HepG2 (cell line): ENCODE measurements at regions not wholly inside any gene's neighbourhood (a gene's known extent, or its start where the extent isn't known, plus 50 kb on each side); places are given as distances from the start of the nearest gene placed in this dataset.

Experiments used
- ATAC-seq: fragments of 200-7000 bp; cut with Tn5 transposase; 3 replicates; pipeline ENCODE4 v1.9.1; 2020; ENCODE audit warnings: mild to moderate bottlenecking, moderate library complexity
- BruUV-seq: library from RNA; stranded (reverse); fragments of 400-500 nt; replicated peaks from 2 replicates; lab custom pipeline; 2021; lab: Mats Ljungman, UMichigan
- CTCF ChIA-PET: fragments of 300-600 bp; formaldehyde crosslinking; extraction: SDS; loops from one replicate; lab custom pipeline; 2021; ENCODE audit warnings: low total read pairs, inconsistent platforms, low intra/inter-chr PET ratio; lab: Yijun Ruan, JAX
- POLR2A ChIA-PET: fragments of 350-600 bp; sonication (Branson Sonifier 250); formaldehyde crosslinking; loops from one replicate; lab custom pipeline; 2020; ENCODE audit warnings: antibody characterized with exemption, inconsistent platforms; lab: Yijun Ruan, JAX
- DNase-seq: peaks from one replicate; pipeline ENCODE4 v3.0.0-alpha.2; 2015; ENCODE audit warnings: low spot score
- FAIRE-seq: peaks from 3 replicates; lab custom pipeline; 2011; peaks lifted over from hg19 to GRCh38; lab: Jason Lieb, UNC
- H2AFZ ChIP-seq: one replicate; pipeline ENCODE4 v1.6.1; 2011; ENCODE audit warnings: low read length, inconsistent platforms
- H3K27ac ChIP-seq: fragments of 300-600 bp; 3 replicates; pipeline ENCODE4 v1.8.0; 2011; ENCODE audit warnings: mixed run types, mild to moderate bottlenecking, mixed read lengths, low read length, inconsistent platforms; ENCODE audit not compliant: insufficient read depth; ENCODE audit errors: extremely low read length
- H3K27me3 ChIP-seq, 2 experiments: fragments of 200-600 bp in 1 of 2; 2 replicates in 1 of 2; 3 replicates in 1 of 2; pipeline versions ENCODE4 v1.6.0 to v1.8.0; 2011; ENCODE audit warnings: low read length in 2 of 2, mild to moderate bottlenecking in 2 of 2, moderate library complexity in 2 of 2, inconsistent platforms in 1 of 2; ENCODE audit not compliant: insufficient read depth in 2 of 2, control insufficient read depth in 1 of 2
- H3K36me3 ChIP-seq, 2 experiments: fragments of 200-600 bp in 1 of 2; replicated peaks in 1 of 2; 2 replicates in 1 of 2; 3 replicates in 1 of 2; pipeline versions ENCODE4 v1.5.1 to v1.8.0; 2011; ENCODE audit warnings: low read length in 2 of 2, inconsistent platforms in 1 of 2; ENCODE audit not compliant: insufficient read depth in 2 of 2, control insufficient read depth in 1 of 2
- H3K4me1 ChIP-seq: 2 replicates; pipeline ENCODE4 v1.5.1; 2012; ENCODE audit warnings: low read length, inconsistent platforms; ENCODE audit not compliant: insufficient read depth
- H3K4me2 ChIP-seq: 2 replicates; pipeline ENCODE4 v1.6.0; 2011; ENCODE audit warnings: low read depth, low read length, inconsistent platforms
- H3K4me3 ChIP-seq, 3 experiments: fragments of 200-600 bp in 1 of 3; sonication (generic), shearing (Covaris generic) in 1 of 3; replicated peaks in 1 of 3; 2 replicates each; pipeline ENCODE4 v1.5.1; 2011 to 2016; ENCODE audit warnings: low read length in 3 of 3, inconsistent platforms in 2 of 3, low read depth in 2 of 3, mild to moderate bottlenecking in 2 of 3, control low read depth in 1 of 3, mixed read lengths in 1 of 3; ENCODE audit not compliant: insufficient read depth in 1 of 3
- H3K79me2 ChIP-seq: one replicate; pipeline ENCODE4 v1.6.1; 2011; ENCODE audit warnings: low read length, inconsistent platforms; ENCODE audit not compliant: insufficient read depth
- H3K9ac ChIP-seq: 2 replicates; pipeline ENCODE4 v1.6.0; 2011; ENCODE audit warnings: mild to moderate bottlenecking, low read depth, low read length, inconsistent platforms; ENCODE audit not compliant: insufficient read depth
- H3K9me3 ChIP-seq: 2 replicates; pipeline ENCODE4 v1.5.1; 2012; ENCODE audit warnings: mild to moderate bottlenecking, low read length
- H4K20me1 ChIP-seq: 2 replicates; pipeline ENCODE4 v1.6.0; 2011; ENCODE audit warnings: inconsistent platforms, mild to moderate bottlenecking, low read length, moderate library complexity; ENCODE audit not compliant: insufficient read depth
- DNMT3B ChIP-seq: conservative IDR thresholded peaks from 2 replicates; pipeline ENCODE4 v1.6.1; 2016; ENCODE audit warnings: missing biosample characterization, control low read depth
- E2F2 ChIP-seq: sonication (generic); formaldehyde crosslinking; IDR thresholded peaks from 2 replicates; pipeline ENCODE4 v1.4.0; 2020; ENCODE audit warnings: missing genetic modification reagents, borderline replicate concordance
- MAFF ChIP-seq: IDR thresholded peaks from 2 replicates; pipeline ENCODE4 v1.6.1; 2011; ENCODE audit warnings: low read depth, low read length, improper control_type of control experiment
- MAFK ChIP-seq, 2 experiments: IDR thresholded peaks in 1 of 2; conservative IDR thresholded peaks in 1 of 2; 2 replicates each; pipeline ENCODE4 v1.6.1; 2011; ENCODE audit warnings: improper control_type of control experiment in 2 of 2, low read length in 2 of 2
- NR2F2 ChIP-seq: IDR thresholded peaks from 2 replicates; pipeline ENCODE4 v1.6.1; 2012; ENCODE audit warnings: low read depth, inconsistent platforms, borderline replicate concordance
- SATB2 ChIP-seq: sonication (generic); formaldehyde crosslinking; IDR thresholded peaks from 2 replicates; pipeline ENCODE4 v1.5.0; 2020; ENCODE audit warnings: missing genetic modification reagents
- ZC3H13 ChIP-seq: sonication (generic); formaldehyde crosslinking; IDR thresholded peaks from 2 replicates; pipeline ENCODE4 v1.8.1; 2023; ENCODE audit warnings: mild to moderate bottlenecking, missing genetic modification reagents, moderate library complexity
- ZFAT ChIP-seq: sonication (generic); formaldehyde crosslinking; conservative IDR thresholded peaks from 2 replicates; pipeline ENCODE4 v1.8.1; 2023; ENCODE audit warnings: missing genetic modification reagents, inconsistent platforms
- ZNF34 ChIP-seq: sonication (generic); formaldehyde crosslinking; IDR thresholded peaks from 2 replicates; pipeline ENCODE4 v1.4.0; 2020; ENCODE audit warnings: mild to moderate bottlenecking, missing genetic modification reagents, borderline replicate concordance
- WGBS: methylation state at CpG from one replicate; pipeline ENCODE4 v1.1.6; 2017; ENCODE audit warnings: low lambda C conversion rate; 5-methylcytosine and 5-hydroxymethylcytosine counted together
- in situ Hi-C: cut with HindIII; loops from 2 replicates; pipeline ENCODE4 v1.10.0; 2017; ENCODE audit warnings: low pct_unique_long_range_greater_than_20kb; ENCODE audit not compliant: extremely low pct_ligation_motif_present
- intact Hi-C: fragments of 100-400 bp; cut with micrococcal nuclease; formaldehyde crosslinking; loops from one replicate; pipeline ENCODE4 v1.10.0; 2022; ENCODE audit not compliant: unreplicated experiment

GRCh38 chr4:36492041-36492440, 210.6 kb downstream of the DTHD1 start (continued):
- TF ChIP-seq NR2F2: no peak
- TF ChIP-seq E2F2 (CRISPR knock-in tag): no peak
- TF ChIP-seq ZNF34 (CRISPR knock-in tag): no peak
- TF ChIP-seq SATB2: no peak
- no peak for TF ChIP-seq ZFAT (CRISPR knock-in tag)
- no peak for TF ChIP-seq DNMT3B
- TF ChIP-seq, all 625 proteins: peak for 0

- Histone ChIP-seq H3K4me2 (no peak overlapping the region), H3K9ac (no peak overlapping the region), H2AFZ (no peak overlapping the region), H3K4me3 (no peak overlapping the region), H4K20me1 (no peaks in the 10 kb centered on the region), H3K9me3 (no peaks in the 10 kb centered on the region), H3K27me3 (no peaks in the 10 kb centered on the region), H3K4me1 (no peaks in the 10 kb centered on the region), H3K36me3 (no peaks in the 10 kb centered on the region), H3K27ac (no peak overlapping the region), H3K79me2 (no peaks in the 10 kb centered on the region)
- 0% methylated on average over 1 of the region's 1 CpG for WGBS
- FAIRE-seq: no peak
- intact Hi-C loops: no loop called here
- no peak for ATAC-seq
- in situ Hi-C loops: no loop called here
- TF ChIP-seq ZC3H13: no peak
- peak; percentile 54; the same call in 1 of the 2 replicates for TF ChIP-seq MAFF
- peak; percentile 73 to 78 for TF ChIP-seq MAFK (conservative IDR thresholded peaks at IDR 0.05 in 1 of 2, IDR thresholded peaks at IDR 0.05 in 1 of 2; ENCODE audit: low read length in 2 of 2)
- BruUV-seq: no TSS peak
- no peak for DNase-seq
- POLR2A ChIA-PET: no interaction called here
- CTCF ChIA-PET: no interaction called here
These were observed 211.2 kb downstream of the DTHD1 start for GRCh38 chr4:36492590-36492989.
